DOHH2 (cell line): ENCODE measurements at regions not wholly inside any gene's neighbourhood (a gene's known extent, or its start where the extent isn't known, plus 50 kb on each side); places are given as distances from the start of the nearest gene placed in this dataset.

Experiments
- H3F3A ChIP-seq: fragments of 200-600 bp; sonication (generic), shearing (Covaris generic); 2 replicates; pipeline ENCODE4 v1.6.0; 2016; ENCODE audit warnings: antibody characterized with exemption, mild to moderate bottlenecking; ENCODE audit not compliant: control insufficient read depth, insufficient read depth
- H3K27ac ChIP-seq: fragments of 200-600 bp; sonication (generic); 2 replicates; pipeline ENCODE4 v1.5.1; 2014; ENCODE audit warnings: low read depth, mild to moderate bottlenecking, low read length, moderate library complexity
- H3K27me3 ChIP-seq: fragments of 200-600 bp; sonication (generic); 2 replicates; pipeline ENCODE4 v1.6.1; 2014; ENCODE audit warnings: mild to moderate bottlenecking, low read length, mixed read lengths; ENCODE audit not compliant: control insufficient read depth
- H3K36me3 ChIP-seq: fragments of 200-600 bp; sonication (generic); 2 replicates; pipeline ENCODE4 v1.6.1; 2014; ENCODE audit warnings: mild to moderate bottlenecking, low read length, moderate library complexity, mixed read lengths; ENCODE audit not compliant: control insufficient read depth
- H3K4me1 ChIP-seq: fragments of 200-600 bp; sonication (generic); 2 replicates; pipeline ENCODE4 v1.6.1; 2014; ENCODE audit warnings: mild to moderate bottlenecking, low read length, mixed read lengths; ENCODE audit not compliant: control insufficient read depth
- H3K4me2 ChIP-seq: fragments of 200-600 bp; sonication (generic); 2 replicates; pipeline ENCODE4 v1.6.0; 2014; ENCODE audit warnings: mild to moderate bottlenecking, low read length, moderate library complexity
- H3K4me3 ChIP-seq: fragments of 200-600 bp; sonication (generic); 2 replicates; pipeline ENCODE4 v1.5.1; 2014; ENCODE audit warnings: mild to moderate bottlenecking, low read length, mixed read lengths
- H3K79me2 ChIP-seq: fragments of 200-600 bp; sonication (generic); 2 replicates; pipeline ENCODE4 v1.6.1; 2014; ENCODE audit warnings: mild to moderate bottlenecking, low read length, mixed read lengths; ENCODE audit not compliant: control insufficient read depth
- H3K9me2 ChIP-seq: fragments of 200-600 bp; sonication (generic); replicated peaks from 2 replicates; pipeline ENCODE4 v1.6.1; 2014; ENCODE audit warnings: mild to moderate bottlenecking, low read length, mixed read lengths; ENCODE audit not compliant: control insufficient read depth
- H3K9me3 ChIP-seq: fragments of 200-600 bp; sonication (generic); 2 replicates; pipeline ENCODE4 v1.6.1; 2014; ENCODE audit warnings: antibody characterized with exemption, low read length, mixed read lengths; ENCODE audit not compliant: control insufficient read depth, insufficient read depth
- H4K20me1 ChIP-seq: fragments of 200-600 bp; sonication (generic); 2 replicates; pipeline ENCODE4 v1.6.0; 2014; ENCODE audit warnings: low read depth, mild to moderate bottlenecking, antibody characterized with exemption, low read length, moderate library complexity; ENCODE audit not compliant: control insufficient read depth, insufficient read depth
- CTCF ChIP-seq: fragments of 200-600 bp; sonication (generic); IDR thresholded peaks from one replicate; pipeline ENCODE4 v1.5.1; 2014; ENCODE audit warnings: antibody characterized with exemption, mild to moderate bottlenecking, low read depth, low read length; ENCODE audit not compliant: poor library complexity, severe bottlenecking
- EZH2phosphoT487 ChIP-seq: fragments of 200-600 bp; sonication (generic); IDR thresholded peaks from 2 replicates; pipeline ENCODE4 v1.6.1; 2017; ENCODE audit warnings: borderline replicate concordance, mild to moderate bottlenecking, antibody characterized with exemption, low read length, moderate library complexity, mixed read lengths

GRCh38 chr1:87206044-87206831 is 122.4 kb upstream of the LMO4 start:
- no peaks in the 10 kb centered on the region for H3K36me3 ChIP-seq
- no peaks in the 10 kb centered on the region for H3K9me2 ChIP-seq
- H4K20me1 ChIP-seq, result no peaks in the 10 kb centered on the region
- TF ChIP-seq EZH2phosphoT487 (no peak), CTCF (no peak)
- no peaks in the 10 kb centered on the region for H3F3A ChIP-seq
- H3K4me1 ChIP-seq, result no peaks in the 10 kb centered on the region
- H3K27ac ChIP-seq, result no peak overlapping the region
- no peaks in the 10 kb centered on the region for H3K79me2 ChIP-seq
- no peak overlapping the region for H3K4me2 ChIP-seq
- peaks cover 42% of the 10 kb centered on the region for H3K27me3 ChIP-seq
- H3K4me3 ChIP-seq, result no peak overlapping the region
- H3K9me3 ChIP-seq, result no peaks in the 10 kb centered on the region

DNA sequence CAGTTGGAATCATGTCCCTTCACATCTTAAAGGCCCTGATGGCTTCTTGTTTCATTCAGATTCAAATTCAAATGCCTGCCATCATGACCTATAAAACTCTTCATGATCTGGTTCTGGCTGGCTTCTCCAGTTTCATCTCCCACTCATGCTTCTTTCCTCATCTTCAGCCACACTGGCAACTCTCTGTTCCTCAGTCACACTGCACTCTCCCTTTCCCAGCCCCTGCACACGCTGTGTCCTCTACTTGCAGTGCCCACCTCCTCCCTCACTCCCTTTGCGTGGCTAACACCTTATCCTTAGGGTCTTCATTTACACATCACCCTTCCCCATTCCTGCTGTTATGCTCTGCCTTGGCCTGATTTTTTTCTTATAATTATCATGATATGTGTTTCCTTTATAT is 120.6 kb upstream of the LMO4 start:
- Histone ChIP-seq H3K36me3 (no peaks in the 10 kb centered on the region), H3K4me3 (no peak overlapping the region), H3K9me3 (no peaks in the 10 kb centered on the region), H3K4me2 (no peak overlapping the region), H3K9me2 (no peaks in the 10 kb centered on the region), H3F3A (no peaks in the 10 kb centered on the region), H3K27me3 (peaks cover 29% of the 10 kb centered on the region), H3K4me1 (no peaks in the 10 kb centered on the region), H3K27ac (no peak overlapping the region), H4K20me1 (no peaks in the 10 kb centered on the region), H3K79me2 (no peaks in the 10 kb centered on the region)
- TF ChIP-seq EZH2phosphoT487 (no peak), CTCF (no peak)

DNA sequence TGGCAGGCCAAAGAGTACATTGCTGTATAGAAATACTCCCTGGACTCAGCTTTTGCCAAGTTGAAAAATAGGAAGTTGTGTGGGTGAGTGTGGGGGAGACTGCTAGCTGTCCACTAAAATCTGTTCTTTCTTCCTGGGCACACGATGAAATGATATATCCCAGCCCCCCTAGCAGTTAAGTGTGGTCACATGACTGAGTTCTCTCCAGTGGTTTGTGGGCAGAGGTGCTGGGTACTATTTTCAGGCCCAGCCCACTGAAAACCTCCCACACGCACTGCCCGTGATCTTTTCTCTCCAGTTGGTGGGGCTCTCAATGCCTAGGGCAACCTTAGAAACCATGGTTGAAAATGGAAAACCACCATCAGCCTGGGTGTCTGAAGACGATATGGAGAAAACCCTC is 119.7 kb upstream of the LMO4 start:
- Histone ChIP-seq H3K4me1 (no peaks in the 10 kb centered on the region), H4K20me1 (no peaks in the 10 kb centered on the region)

More for the DNA sequence above, 119.7 kb upstream of the LMO4 start:
- TF ChIP-seq CTCF (no peak), EZH2phosphoT487 (no peak)
- Histone ChIP-seq H3K79me2 (no peaks in the 10 kb centered on the region), H3K9me3 (no peaks in the 10 kb centered on the region), H3K27ac (no peak overlapping the region), H3F3A (no peaks in the 10 kb centered on the region), H3K27me3 (peaks cover 20% of the 10 kb centered on the region), H3K36me3 (no peaks in the 10 kb centered on the region), H3K4me2 (no peak overlapping the region), H3K9me2 (no peaks in the 10 kb centered on the region), H3K4me3 (no peak overlapping the region)
